H1 (cell line): ENCODE measurements at regions not wholly inside any gene's neighbourhood (a gene's known extent, or its start where the extent isn't known, plus 50 kb on each side); places are given as distances from the start of the nearest gene placed in this dataset.

Experiments used
- CTCF ChIA-PET: fragments of 300-600 bp; sonication (Branson Sonifier 250); formaldehyde crosslinking; loops from one replicate; lab custom pipeline; 2021; ENCODE audit not compliant: partially characterized antibody; lab: Charles Lee
- POLR2A ChIA-PET: fragments of 300-600 bp; sonication (Branson Sonifier 250); formaldehyde crosslinking; loops from one replicate; lab custom pipeline; 2021; ENCODE audit warnings: inconsistent platforms; ENCODE audit not compliant: partially characterized antibody; lab: Charles Lee
- DNase-seq, 2 experiments: peaks; one replicate each; pipeline versions ENCODE4 v3.0.0 to v3.0.0-alpha.2; 2010 to 2022; ENCODE audit warnings: low spot score in 2 of 2, low read depth in 1 of 2, mixed read lengths in 1 of 2
- FAIRE-seq: peaks from 2 replicates; lab custom pipeline; 2011; peaks lifted over from hg19 to GRCh38; lab: Jason Lieb, UNC
- H2AFZ ChIP-seq: 2 replicates; pipeline ENCODE4 v1.8.1; 2012; ENCODE audit warnings: low read length, inconsistent platforms
- H2AK5ac ChIP-seq: 2 replicates; pipeline ENCODE4 v1.6.1; 2013; ENCODE audit warnings: low read depth, low read length
- H2BK120ac ChIP-seq: replicated peaks from 2 replicates; pipeline ENCODE3; 2013; ENCODE audit warnings: low read depth, low read length, inconsistent platforms
- H2BK12ac ChIP-seq: 2 replicates; pipeline ENCODE4 v1.6.1; 2013; ENCODE audit warnings: low read depth, low read length
- H2BK15ac ChIP-seq: 2 replicates; pipeline ENCODE4 v1.6.1; 2013; ENCODE audit warnings: low read length
- H2BK20ac ChIP-seq: 2 replicates; pipeline ENCODE4 v1.6.1; 2013; ENCODE audit warnings: low read length
- H2BK5ac ChIP-seq: 2 replicates; pipeline ENCODE4 v1.6.1; 2013; ENCODE audit warnings: low read depth, low read length
- H3K14ac ChIP-seq: 2 replicates; pipeline ENCODE4 v1.6.1; 2013; ENCODE audit warnings: inconsistent platforms; ENCODE audit not compliant: insufficient read length
- H3K18ac ChIP-seq: 2 replicates; pipeline ENCODE4 v1.6.1; 2013; ENCODE audit warnings: low read length; ENCODE audit errors: extremely low read depth
- H3K23ac ChIP-seq: 2 replicates; pipeline ENCODE4 v1.6.1; 2013; ENCODE audit warnings: inconsistent platforms; ENCODE audit not compliant: insufficient read length
- H3K23me2 ChIP-seq: 2 replicates; pipeline ENCODE4 v1.6.1; 2013; ENCODE audit warnings: low read depth, low read length
- H3K27ac ChIP-seq: 2 replicates; pipeline ENCODE4 v1.6.1; 2011; ENCODE audit warnings: low read depth, low read length, inconsistent platforms
- H3K27me3 ChIP-seq, 4 experiments: replicated peaks in 1 of 4; 1 replicate in 1 of 4; 2 replicates in 3 of 4; pipeline versions ENCODE4 v1.6.1 to v1.8.1; 2011 to 2013; ENCODE audit warnings: low read length in 3 of 4, mild to moderate bottlenecking in 3 of 4, inconsistent platforms in 2 of 4, mixed read lengths in 2 of 4, moderate library complexity in 1 of 4; ENCODE audit not compliant: control insufficient read depth in 3 of 4, insufficient read depth in 3 of 4; ENCODE audit errors: extremely low read depth in 1 of 4
- H3K36me3 ChIP-seq, 4 experiments: 2 replicates each; pipeline versions ENCODE4 v1.6.1 to v1.8.1; 2011 to 2013; ENCODE audit warnings: mild to moderate bottlenecking in 4 of 4, low read length in 3 of 4, moderate library complexity in 2 of 4, control low read depth in 1 of 4, inconsistent platforms in 1 of 4; ENCODE audit not compliant: insufficient read depth in 4 of 4, control insufficient read depth in 2 of 4
- H3K4ac ChIP-seq: replicated peaks from 2 replicates; pipeline ENCODE3; 2013; ENCODE audit warnings: low read length, low read depth, mixed read lengths, inconsistent platforms; ENCODE audit not compliant: insufficient read length
- H3K4me1 ChIP-seq, 4 experiments: replicated peaks in 1 of 4; 1 replicate in 1 of 4; 2 replicates in 3 of 4; pipeline versions ENCODE4 v1.6.1 to v1.8.1; 2011 to 2013; ENCODE audit warnings: low read length in 3 of 4, inconsistent platforms in 2 of 4, mixed read lengths in 1 of 4; ENCODE audit not compliant: insufficient read depth in 4 of 4, control insufficient read depth in 3 of 4
- H3K4me2 ChIP-seq, 2 experiments: 2 replicates each; pipeline versions ENCODE4 v1.6.1 to v1.8.1; 2011 to 2013; ENCODE audit warnings: low read depth in 2 of 2, low read length in 2 of 2, control low read depth in 1 of 2, inconsistent platforms in 1 of 2, mild to moderate bottlenecking in 1 of 2; ENCODE audit not compliant: insufficient read depth in 1 of 2
- H3K4me3 ChIP-seq, 4 experiments: fragments of 200-600, 300-600 bp in 1 of 4; sonication (generic), shearing (Covaris generic), sonication (Bioruptor Twin) in 1 of 4; 2 replicates each; pipeline versions ENCODE4 v1.5.1 to v1.8.1; 2011 to 2016; ENCODE audit warnings: low read length in 4 of 4, low read depth in 3 of 4, control low read depth in 2 of 4, inconsistent platforms in 2 of 4, mild to moderate bottlenecking in 2 of 4, mixed read lengths in 1 of 4, moderate library complexity in 1 of 4; ENCODE audit not compliant: insufficient read depth in 2 of 4; ENCODE audit errors: extremely low read depth in 1 of 4
- H3K56ac ChIP-seq: replicated peaks from 2 replicates; pipeline ENCODE3; 2013; ENCODE audit warnings: low read depth, mild to moderate bottlenecking, mixed read lengths, low read length, inconsistent platforms; ENCODE audit not compliant: insufficient read length
- H3K79me1 ChIP-seq: 2 replicates; pipeline ENCODE4 v1.6.1; 2013; ENCODE audit warnings: low read depth, low read length, control low read depth
- H3K79me2 ChIP-seq, 2 experiments: 2 replicates each; pipeline versions ENCODE4 v1.6.1 to v1.8.1; 2012 to 2013; ENCODE audit warnings: low read length in 2 of 2, mild to moderate bottlenecking in 2 of 2, inconsistent platforms in 1 of 2; ENCODE audit not compliant: insufficient read depth in 2 of 2, control insufficient read depth in 1 of 2
- H3K9ac ChIP-seq, 4 experiments: replicated peaks in 1 of 4; 1 replicate in 1 of 4; 2 replicates in 3 of 4; pipeline versions ENCODE4 v1.6.1 to v1.8.1; 2011 to 2013; ENCODE audit warnings: low read depth in 3 of 4, low read length in 3 of 4, control low read depth in 2 of 4, mild to moderate bottlenecking in 2 of 4, moderate library complexity in 2 of 4, inconsistent platforms in 1 of 4; ENCODE audit errors: extremely low read depth in 1 of 4
- H3K9me3 ChIP-seq, 2 experiments: 2 replicates each; pipeline versions ENCODE4 v1.6.1 to v1.8.1; 2012 to 2013; ENCODE audit warnings: mild to moderate bottlenecking in 2 of 2, moderate library complexity in 2 of 2, control low read depth in 1 of 2, inconsistent platforms in 1 of 2, low read depth in 1 of 2, low read length in 1 of 2, mixed read lengths in 1 of 2; ENCODE audit not compliant: insufficient read depth in 2 of 2
- H4K20me1 ChIP-seq, 2 experiments: replicated peaks in 1 of 2; 2 replicates each; pipeline versions ENCODE3 to v1.8.1; 2011 to 2013; ENCODE audit warnings: inconsistent platforms in 2 of 2, low read length in 2 of 2, mild to moderate bottlenecking in 1 of 2; ENCODE audit not compliant: insufficient read depth in 2 of 2, control insufficient read depth in 1 of 2
- H4K5ac ChIP-seq: 2 replicates; pipeline ENCODE4 v1.6.1; 2013; ENCODE audit warnings: low read length, low read depth, mixed read lengths, inconsistent platforms; ENCODE audit not compliant: insufficient read length
- H4K8ac ChIP-seq: 2 replicates; pipeline ENCODE4 v1.8.0; 2013; ENCODE audit warnings: mild to moderate bottlenecking, moderate library complexity, low read length, inconsistent platforms; ENCODE audit not compliant: insufficient read depth; ENCODE audit errors: extremely low read depth
- H4K91ac ChIP-seq: replicated peaks from 2 replicates; pipeline ENCODE3; 2013; ENCODE audit warnings: low read length, mixed read lengths, inconsistent platforms; ENCODE audit not compliant: insufficient read length
- ASH2L ChIP-seq: fragments of 200-600, 300-600 bp; sonication (generic); IDR thresholded peaks from one replicate; pipeline ENCODE4 v1.7.1; 2017; ENCODE audit warnings: low read length
- CBX5 ChIP-seq: fragments of 300-800, 300-1000 bp; sonication (generic); IDR thresholded peaks from 2 replicates; pipeline ENCODE4 v1.7.1; 2016; ENCODE audit warnings: antibody characterized with exemption, low read length, low read depth
- POLR2AphosphoS5 ChIP-seq: IDR thresholded peaks from 2 replicates; pipeline ENCODE4 v1.6.1; 2011; ENCODE audit warnings: low read depth, low read length
- POU5F1 ChIP-seq: IDR thresholded peaks from 2 replicates; pipeline ENCODE4 v1.6.1; 2011; ENCODE audit warnings: low read depth, mild to moderate bottlenecking, low read length, moderate library complexity
- RAD21 ChIP-seq, 2 experiments: IDR thresholded peaks in 1 of 2; conservative IDR thresholded peaks in 1 of 2; 2 replicates each; pipeline ENCODE4 v1.6.1; 2011; ENCODE audit warnings: low read depth in 2 of 2, low read length in 2 of 2, improper control_type of control experiment in 1 of 2, inconsistent platforms in 1 of 2, mild to moderate bottlenecking in 1 of 2, moderate library complexity in 1 of 2
- RXRA ChIP-seq: IDR thresholded peaks from 2 replicates; pipeline ENCODE4 v1.6.1; 2011; ENCODE audit warnings: low read depth, mild to moderate bottlenecking, low read length, moderate library complexity; ENCODE audit not compliant: insufficient read depth
- SIN3A ChIP-seq, 2 experiments: IDR thresholded peaks in 1 of 2; conservative IDR thresholded peaks in 1 of 2; 2 replicates each; pipeline ENCODE4 v1.6.1; 2011 to 2012; ENCODE audit warnings: low read length in 2 of 2, improper control_type of control experiment in 1 of 2, low read depth in 1 of 2, mild to moderate bottlenecking in 1 of 2
- SIRT6 ChIP-seq: IDR thresholded peaks from one replicate; pipeline ENCODE4 v1.7.1; 2012; ENCODE audit warnings: low read length, inconsistent platforms
- SP4 ChIP-seq: IDR thresholded peaks from 2 replicates; pipeline ENCODE4 v1.6.1; 2012; ENCODE audit warnings: low read length, inconsistent platforms
- SUZ12 ChIP-seq: fragments of 200-600 bp; sonication (generic); IDR thresholded peaks from 2 replicates; pipeline ENCODE4 v1.6.1; 2012; ENCODE audit warnings: mild to moderate bottlenecking, inconsistent platforms, low read length, moderate library complexity, mixed read lengths
- TAF7 ChIP-seq: optimal IDR thresholded peaks from 2 replicates; pipeline ENCODE3; 2011; ENCODE audit warnings: low read depth, mild to moderate bottlenecking, inconsistent platforms, low read length, moderate library complexity, borderline replicate concordance
- YY1 ChIP-seq: IDR thresholded peaks from 2 replicates; pipeline ENCODE4 v1.6.1; 2011; ENCODE audit warnings: low read depth, mild to moderate bottlenecking, low read length
- ZNF274 ChIP-seq: IDR thresholded peaks from 2 replicates; pipeline ENCODE4 v1.7.0; 2012; ENCODE audit warnings: low read length, borderline replicate concordance; ENCODE audit errors: extremely low read depth
- WGBS, 2 experiments: shearing (Covaris generic) in 1 of 2; methylation state at CpG; one replicate each; pipeline versions ENCODE4 v1.1.6 to v1.1.7; 2013 to 2015; ENCODE audit warnings: low lambda C conversion rate in 2 of 2, mixed read lengths in 2 of 2, inconsistent platforms in 1 of 2, low coverage in 1 of 2, missing lambda C conversion rate in 1 of 2; ENCODE audit not compliant: insufficient replicate concordance in 2 of 2, insufficient coverage in 1 of 2, insufficient read length in 1 of 2; ENCODE audit errors: extremely low coverage in 1 of 2, missing lambda C conversion rate in 1 of 2; 5-methylcytosine and 5-hydroxymethylcytosine counted together

GRCh38 chr12:42027546-42027945 lies 117.1 kb downstream of the GXYLT1 start:
- Histone ChIP-seq H3K27ac (no peak overlapping the region), H3K9ac (no peak overlapping the region), H2BK12ac (no peak overlapping the region), H2BK120ac (no peak overlapping the region), H4K5ac (no peak overlapping the region), H2AFZ (no peak overlapping the region), H3K18ac (no peak overlapping the region), H3K79me2 (no peaks in the 10 kb centered on the region), H4K8ac (no peak overlapping the region), H2BK5ac (no peak overlapping the region), H3K27me3 (peaks cover 0 to 3% (median under 1%) of the 10 kb centered on the region in 4 experiments; a peak in 2 of 7 replicates), H3K4me2 (no peak overlapping the region), H4K91ac (no peak overlapping the region), H3K4me1 (no peaks in the 10 kb centered on the region), H2BK20ac (no peak overlapping the region), H2AK5ac (no peak overlapping the region), H3K9me3 (no peaks in the 10 kb centered on the region), H3K14ac (no peak overlapping the region), H3K23me2 (no peaks in the 10 kb centered on the region; the same call in 1 of the 2 replicates), H3K23ac (no peak overlapping the region), H3K79me1 (no peaks in the 10 kb centered on the region), H2BK15ac (no peak overlapping the region), H3K4me3 (no peak overlapping the region), H3K56ac (no peak overlapping the region), H4K20me1 (no peaks in the 10 kb centered on the region), H3K36me3 (no peaks in the 10 kb centered on the region), H3K4ac (no peak overlapping the region)
- DNase-seq (no peak), FAIRE-seq (no peak)
- POLR2A ChIA-PET, result no interaction called here
- 96% methylated on average over 5 of the region's 5 CpGs; no CpG with 5 or more reads in 1 of the 2 experiments for WGBS, 2 experiments
- CTCF ChIA-PET, result interaction anchor here (0.8 kb wide), 1 partner anchor 100 kb away, joined by 3 read pairs; no protein-coding TSS in a partner anchor
- no peak for TF ChIP-seq SIRT6
- no peak for TF ChIP-seq SIN3A (conservative IDR thresholded peaks at IDR 0.05 in 1 of 2, IDR thresholded peaks at IDR 0.05 in 1 of 2; ENCODE audit: low read depth in 1 of 2, low read length in 2 of 2)
- TF ChIP-seq TAF7, result no peak
- no peak for TF ChIP-seq ZNF274
- no peak for TF ChIP-seq YY1
- no peak for TF ChIP-seq CBX5
- TF ChIP-seq ASH2L, result no peak
- TF ChIP-seq POLR2AphosphoS5, result no peak
- no peak for TF ChIP-seq POU5F1
- TF ChIP-seq SUZ12, result no peak
- TF ChIP-seq RAD21 (IDR thresholded peaks at IDR 0.05 in 1 of 2, conservative IDR thresholded peaks at IDR 0.05 in 1 of 2; ENCODE audit: low read depth in 2 of 2, low read length in 2 of 2), result no peak
- TF ChIP-seq SP4, result no peak
- no peak for TF ChIP-seq RXRA
